Fibroblast of the aortic adventitia (primary cell): ENCODE measurements at regions not wholly inside any gene's neighbourhood (a gene's known extent, or its start where the extent isn't known, plus 50 kb on each side); places are given as distances from the start of the nearest gene placed in this dataset.

Experiments used
- DNase-seq: peaks from one replicate; pipeline ENCODE4 v3.0.0-alpha.2; 2010; ENCODE audit warnings: low read depth
- H3K4me3 ChIP-seq: 2 replicates; pipeline ENCODE4 v1.5.1; 2011; ENCODE audit warnings: low read depth, mild to moderate bottlenecking, control low read depth, low read length, moderate library complexity
- TF ChIP-seq, protein P1 (sequence below): IDR thresholded peaks from 2 replicates; pipeline ENCODE4 v1.5.1; 2011; ENCODE audit warnings: mild to moderate bottlenecking, low read length, control low read depth, inconsistent platforms; ENCODE audit not compliant: insufficient read depth

DNA sequence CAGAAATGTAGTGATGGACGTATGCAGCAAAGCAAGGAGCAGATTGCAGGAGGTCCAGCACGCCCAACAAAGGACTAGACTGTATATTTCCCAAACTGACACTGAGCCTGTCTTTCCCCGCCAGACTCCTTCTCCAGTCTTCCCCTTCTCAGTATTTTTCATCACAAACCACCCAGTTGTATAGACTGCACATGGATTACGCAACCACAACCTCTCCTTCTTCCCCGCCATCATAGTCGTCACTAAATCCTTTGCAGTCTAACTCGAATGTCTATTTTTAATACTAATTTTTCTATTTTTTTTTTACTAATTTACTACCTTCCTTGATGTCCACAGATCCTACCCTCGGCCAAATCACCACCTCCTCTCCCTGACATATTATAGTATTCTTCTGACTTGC, 105.4 kb downstream of the MTNR1A start:
- TF ChIP-seq, protein P1, sequence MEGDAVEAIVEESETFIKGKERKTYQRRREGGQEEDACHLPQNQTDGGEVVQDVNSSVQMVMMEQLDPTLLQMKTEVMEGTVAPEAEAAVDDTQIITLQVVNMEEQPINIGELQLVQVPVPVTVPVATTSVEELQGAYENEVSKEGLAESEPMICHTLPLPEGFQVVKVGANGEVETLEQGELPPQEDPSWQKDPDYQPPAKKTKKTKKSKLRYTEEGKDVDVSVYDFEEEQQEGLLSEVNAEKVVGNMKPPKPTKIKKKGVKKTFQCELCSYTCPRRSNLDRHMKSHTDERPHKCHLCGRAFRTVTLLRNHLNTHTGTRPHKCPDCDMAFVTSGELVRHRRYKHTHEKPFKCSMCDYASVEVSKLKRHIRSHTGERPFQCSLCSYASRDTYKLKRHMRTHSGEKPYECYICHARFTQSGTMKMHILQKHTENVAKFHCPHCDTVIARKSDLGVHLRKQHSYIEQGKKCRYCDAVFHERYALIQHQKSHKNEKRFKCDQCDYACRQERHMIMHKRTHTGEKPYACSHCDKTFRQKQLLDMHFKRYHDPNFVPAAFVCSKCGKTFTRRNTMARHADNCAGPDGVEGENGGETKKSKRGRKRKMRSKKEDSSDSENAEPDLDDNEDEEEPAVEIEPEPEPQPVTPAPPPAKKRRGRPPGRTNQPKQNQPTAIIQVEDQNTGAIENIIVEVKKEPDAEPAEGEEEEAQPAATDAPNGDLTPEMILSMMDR: no peak
- no peak for DNase-seq
- no peak overlapping the region for H3K4me3 ChIP-seq

DNA sequence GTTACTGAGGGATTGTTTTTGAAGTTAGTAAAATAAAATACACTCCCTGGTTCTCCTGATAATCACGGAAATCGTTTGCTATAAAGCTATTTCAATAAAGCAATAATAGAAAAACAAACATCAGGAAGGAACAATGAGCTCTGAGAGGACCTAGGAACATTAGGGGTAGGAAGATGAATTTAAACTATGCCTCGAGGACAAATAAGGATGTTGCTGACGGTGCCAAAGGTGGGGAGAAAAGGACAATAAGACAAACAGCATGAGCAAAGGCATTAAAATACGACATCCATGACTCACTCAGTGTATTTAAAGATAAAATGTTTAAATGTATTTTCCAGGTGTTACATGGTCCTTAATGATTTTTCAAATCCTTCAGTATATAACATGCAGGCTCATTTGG, 110.3 kb downstream of the MTNR1A start:
- TF ChIP-seq, protein P1: no peak
- H3K4me3 ChIP-seq: no peak overlapping the region
- DNase-seq: no peak

DNA sequence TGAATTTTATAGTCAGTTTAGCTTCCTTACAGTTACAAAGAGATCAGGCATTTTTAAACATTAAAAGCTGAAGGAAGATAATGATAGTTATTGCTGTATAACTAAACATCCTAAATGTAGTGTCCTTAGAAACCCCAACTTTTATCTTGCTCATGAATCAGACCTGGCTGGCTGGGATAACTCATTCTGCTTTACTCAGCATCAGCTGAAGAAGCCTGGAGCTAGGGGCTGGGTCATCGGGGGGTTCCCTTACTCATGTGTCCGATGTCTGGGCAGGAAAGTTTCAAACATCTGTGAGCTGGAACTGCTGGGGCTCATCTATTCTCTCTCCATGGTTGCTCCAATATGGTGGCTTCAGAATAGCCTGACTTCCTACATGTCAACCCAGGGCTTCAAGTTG, 113.9 kb downstream of the MTNR1A start:
- no peak for DNase-seq
- TF ChIP-seq, protein P1: no peak
- H3K4me3 ChIP-seq: no peak overlapping the region

DNA sequence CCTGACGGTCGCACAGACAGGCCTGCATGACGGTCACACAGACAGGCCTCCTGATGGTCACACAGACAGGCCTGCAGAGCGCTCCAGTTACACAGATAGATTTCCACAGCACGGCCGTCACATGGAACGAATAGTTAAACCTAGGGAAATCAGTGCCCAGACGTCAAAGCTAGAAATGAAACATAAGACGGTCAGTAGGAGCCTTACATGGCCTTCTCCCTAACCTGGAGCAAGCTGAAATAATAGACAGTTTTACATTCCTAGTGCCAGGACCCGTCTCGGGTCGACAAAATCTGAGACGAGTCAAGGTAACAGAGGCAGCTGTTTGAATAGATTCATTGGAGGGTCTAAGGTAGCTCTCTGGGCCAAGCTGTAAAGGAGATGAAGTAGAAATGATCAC, 126.9 kb downstream of the MTNR1A start:
- H3K4me3 ChIP-seq: no peak overlapping the region
- DNase-seq: no peak
- TF ChIP-seq, protein P1: no peak

DNA sequence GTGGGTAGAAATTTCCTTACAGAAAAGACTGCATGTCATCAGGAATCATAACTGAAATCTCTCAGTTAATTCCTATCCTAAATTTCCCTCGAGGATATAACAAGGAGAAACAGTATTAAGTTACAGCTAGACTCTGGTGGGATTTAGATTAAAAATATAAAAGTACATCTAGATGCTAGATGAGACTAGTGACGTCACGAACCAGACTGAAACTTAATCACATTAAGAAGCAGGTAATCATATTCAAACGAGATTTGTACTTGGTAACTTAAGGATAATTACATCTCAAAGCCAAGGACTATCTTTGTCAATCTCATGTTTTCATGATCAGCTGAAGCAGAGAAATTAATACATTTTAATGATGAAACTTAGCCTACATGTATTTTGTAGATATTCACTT, 130.6 kb downstream of the MTNR1A start:
- no peak overlapping the region for H3K4me3 ChIP-seq
- DNase-seq: no peak
- TF ChIP-seq, protein P1: no peak

DNA sequence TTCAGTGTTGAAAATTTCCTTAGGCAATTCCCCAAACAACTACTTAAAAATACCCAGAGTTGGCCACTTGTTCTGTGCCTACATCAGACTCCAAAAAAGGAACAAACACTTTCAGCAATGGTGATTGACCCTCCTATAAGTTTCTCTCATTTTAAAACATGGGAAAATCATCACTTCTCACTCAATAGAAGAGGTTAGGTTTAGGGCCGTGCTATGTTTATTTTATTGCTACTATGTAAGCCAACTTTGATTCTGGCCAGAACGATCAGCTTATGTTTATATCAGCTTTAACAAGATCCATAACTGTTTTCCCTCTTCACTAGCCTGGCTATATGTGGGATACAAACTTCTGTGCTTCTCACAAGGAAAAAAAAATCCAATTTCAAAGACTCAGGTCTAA, 133.1 kb downstream of the MTNR1A start:
- DNase-seq: no peak
- TF ChIP-seq, protein P1: no peak
- H3K4me3 ChIP-seq: no peak overlapping the region

DNA sequence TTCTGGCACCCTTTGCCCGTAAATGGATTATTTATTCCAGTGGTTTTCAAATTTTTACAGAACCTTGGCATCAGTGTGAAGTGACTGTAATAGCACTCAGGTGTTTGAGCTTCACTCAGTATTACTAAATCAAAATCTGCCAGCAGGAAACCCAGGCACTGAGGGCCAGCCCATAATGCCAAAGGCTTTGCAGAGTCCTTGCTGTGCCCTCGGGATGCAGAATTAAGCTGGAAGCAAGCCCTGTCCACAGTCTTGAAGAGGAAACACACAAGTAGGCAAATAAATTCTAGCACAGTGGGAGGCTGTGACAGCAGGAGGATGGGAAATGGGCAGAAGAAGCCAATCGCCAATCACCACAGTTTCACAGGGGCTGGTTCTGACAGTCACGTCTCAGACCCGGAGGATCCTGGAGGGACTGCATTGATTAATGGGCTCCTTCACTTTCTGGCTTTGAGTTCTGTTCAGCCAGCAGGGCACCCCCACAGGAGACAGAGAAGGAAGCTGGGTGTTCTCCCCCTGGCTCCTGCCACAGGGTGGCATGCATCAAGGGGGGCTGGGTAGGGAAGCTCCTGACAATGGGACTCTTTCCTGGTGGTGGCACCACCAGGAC, 138.8 kb downstream of the MTNR1A start:
- TF ChIP-seq, protein P1: no peak
- H3K4me3 ChIP-seq: no peak overlapping the region
- DNase-seq: no peak
